ENCODE measurements at regions not wholly inside any gene's neighbourhood (a gene's known extent, or its start where the extent isn't known, plus 50 kb on each side); places are given as distances from the start of the nearest gene placed in this dataset.
"Not testable (repeated sequence)": the region's sequence is repeated elsewhere in the genome, so short reads cannot be mapped to it uniquely, and the experiment has no call there.

DNA sequence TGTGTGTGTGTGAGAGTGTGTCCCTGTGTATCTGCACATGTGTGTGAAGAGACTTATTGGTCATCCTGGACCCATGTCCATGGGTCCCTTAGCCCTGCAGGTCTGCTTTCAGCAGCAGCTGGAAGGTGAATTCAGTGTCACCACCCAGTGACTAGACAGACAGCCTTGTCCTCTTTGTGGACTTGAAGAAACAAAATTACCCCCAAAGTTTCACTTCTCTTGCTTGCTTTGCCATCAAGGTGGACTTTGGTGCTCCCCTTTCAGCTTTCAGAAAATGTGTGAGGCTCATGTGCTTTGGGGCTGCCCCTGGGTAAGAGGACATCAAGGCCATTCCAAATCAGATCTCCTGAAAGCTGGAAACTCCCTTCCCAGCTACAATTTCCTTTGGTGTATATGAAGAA is 1063.8 kb downstream of the BCL11B start:
- Histone ChIP-seq H3K9me3 (ENCODE audit: control insufficient read depth, insufficient read depth, low read length) (no peaks in the 10 kb centered on the region), H3K36me3 (ENCODE audit: control insufficient read depth, insufficient read depth, low read length) (no peaks in the 10 kb centered on the region), H3K27me3 (ENCODE audit: control insufficient read depth, insufficient read depth, low read length) (no peaks in the 10 kb centered on the region), H3K4me1 (ENCODE audit: control insufficient read depth, insufficient read depth, low read length) (peaks cover 6% of the 10 kb centered on the region), H3K27ac (ENCODE audit: low read length) (no peak overlapping the region), H3K4me3 (ENCODE audit: low read length) (no peak overlapping the region)
- no peak for DNase-seq (ENCODE audit: low read depth, low spot score)

- no CpG with 5 or more reads among the region's 4 CpGs for WGBS (ENCODE audit: insufficient coverage, insufficient read length)
- no peak overlapping the region for H3K4me3 ChIP-seq (ENCODE audit: low read length)
- H3K9me3 ChIP-seq (ENCODE audit: control insufficient read depth, insufficient read depth, low read length): no peaks in the 10 kb centered on the region
- H3K27ac ChIP-seq (ENCODE audit: low read length): no peak overlapping the region
- H3K4me1 ChIP-seq (ENCODE audit: control insufficient read depth, insufficient read depth, low read length): peaks cover 6% of the 10 kb centered on the region
- no peaks in the 10 kb centered on the region for H3K36me3 ChIP-seq (ENCODE audit: control insufficient read depth, insufficient read depth, low read length)
- DNase-seq (ENCODE audit: low read depth, low spot score): no peak
- no peaks in the 10 kb centered on the region for H3K27me3 ChIP-seq (ENCODE audit: control insufficient read depth, insufficient read depth, low read length)
These were observed 1063.1 kb downstream of the BCL11B start for GRCh38 chr14:98208943-98209342.

DNA sequence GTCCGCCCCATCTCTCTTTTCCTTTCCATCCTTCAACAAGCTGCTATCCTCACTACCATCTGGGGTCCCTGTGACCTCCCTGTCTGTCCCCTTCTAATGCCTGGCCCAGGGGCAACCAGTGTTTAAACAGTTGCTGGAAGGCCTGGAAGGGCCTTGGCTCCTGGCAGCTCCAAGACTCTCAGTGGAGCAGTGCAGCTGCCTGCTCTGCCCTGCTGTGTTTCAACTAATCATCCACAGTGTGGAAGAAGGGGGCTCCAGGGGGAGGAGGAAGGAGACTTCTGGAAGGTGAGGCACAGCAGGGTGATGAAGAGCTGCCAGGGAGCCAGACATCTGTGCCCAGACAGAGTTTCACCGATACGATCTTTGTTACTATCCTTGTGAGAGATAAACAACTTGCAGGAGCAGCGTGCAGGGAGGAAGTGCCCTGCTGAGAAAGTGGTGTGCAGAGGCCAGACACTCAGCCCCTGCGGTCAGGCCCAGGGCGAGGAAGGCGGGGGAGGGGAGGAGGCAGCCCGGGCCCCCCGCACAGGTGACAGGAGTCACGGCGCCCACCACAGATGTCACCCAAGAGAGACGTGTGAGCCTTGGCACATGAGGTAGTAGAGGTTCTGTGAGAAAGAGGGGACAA is 1061.8 kb downstream of the BCL11B start:
- no CpG with 5 or more reads among the region's 12 CpGs for WGBS (ENCODE audit: insufficient coverage, insufficient read length)
- H3K27ac ChIP-seq (ENCODE audit: low read length): no peak overlapping the region
- no peak overlapping the region for H3K4me3 ChIP-seq (ENCODE audit: low read length)
- peaks cover 4% of the 10 kb centered on the region for H3K4me1 ChIP-seq (ENCODE audit: control insufficient read depth, insufficient read depth, low read length)
- H3K9me3 ChIP-seq (ENCODE audit: control insufficient read depth, insufficient read depth, low read length): no peaks in the 10 kb centered on the region
- no peak for DNase-seq (ENCODE audit: low read depth, low spot score)
- no peaks in the 10 kb centered on the region for H3K27me3 ChIP-seq (ENCODE audit: control insufficient read depth, insufficient read depth, low read length)
- H3K36me3 ChIP-seq (ENCODE audit: control insufficient read depth, insufficient read depth, low read length): no peaks in the 10 kb centered on the region

- no peaks in the 10 kb centered on the region for H3K4me1 ChIP-seq (ENCODE audit: control insufficient read depth, insufficient read depth, low read length)
- no peaks in the 10 kb centered on the region for H3K27me3 ChIP-seq (ENCODE audit: control insufficient read depth, insufficient read depth, low read length)
- no peaks in the 10 kb centered on the region for H3K36me3 ChIP-seq (ENCODE audit: control insufficient read depth, insufficient read depth, low read length)
- no peak for DNase-seq (ENCODE audit: low read depth, low spot score)
- WGBS (ENCODE audit: insufficient coverage, insufficient read length): no CpG with 5 or more reads among the region's 6 CpGs
- no peak overlapping the region for H3K4me3 ChIP-seq (ENCODE audit: low read length)
- no peaks in the 10 kb centered on the region for H3K9me3 ChIP-seq (ENCODE audit: control insufficient read depth, insufficient read depth, low read length)
- no peak overlapping the region for H3K27ac ChIP-seq (ENCODE audit: low read length)
These were observed 1054.5 kb downstream of the BCL11B start for GRCh38 chr14:98217530-98217929.

DNA sequence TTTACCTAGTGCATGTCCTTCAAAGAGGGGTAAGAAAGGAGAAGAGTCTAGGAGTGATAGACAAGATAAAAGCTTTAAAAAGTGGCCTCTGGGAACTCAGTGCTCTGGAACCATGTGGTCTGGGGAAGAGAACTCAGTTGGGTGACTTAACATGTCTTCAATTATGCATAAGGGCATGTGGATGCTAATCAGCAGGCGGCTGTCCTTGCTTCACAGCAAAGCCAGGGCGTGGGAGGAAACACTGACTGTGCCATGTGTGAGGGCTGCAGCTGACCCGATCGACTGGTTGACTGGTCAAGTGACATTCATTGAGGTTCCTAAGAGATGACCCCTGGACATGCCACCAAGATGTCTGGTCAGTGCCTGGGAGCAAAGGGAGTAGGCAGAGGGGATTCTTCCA is 1053.8 kb downstream of the BCL11B start:
- no peak for DNase-seq (ENCODE audit: low read depth, low spot score)
- Histone ChIP-seq H3K27ac (ENCODE audit: low read length) (no peak overlapping the region), H3K9me3 (ENCODE audit: control insufficient read depth, insufficient read depth, low read length) (no peaks in the 10 kb centered on the region), H3K4me3 (ENCODE audit: low read length) (no peak overlapping the region), H3K36me3 (ENCODE audit: control insufficient read depth, insufficient read depth, low read length) (no peaks in the 10 kb centered on the region), H3K4me1 (ENCODE audit: control insufficient read depth, insufficient read depth, low read length) (no peaks in the 10 kb centered on the region), H3K27me3 (ENCODE audit: control insufficient read depth, insufficient read depth, low read length) (no peaks in the 10 kb centered on the region)
- no CpG with 5 or more reads among the region's 4 CpGs for WGBS (ENCODE audit: insufficient coverage, insufficient read length)

- H3K27me3 ChIP-seq (ENCODE audit: control insufficient read depth, insufficient read depth, low read length): no peaks in the 10 kb centered on the region
- no CpG with 5 or more reads among the region's 5 CpGs for WGBS (ENCODE audit: insufficient coverage, insufficient read length)
- no peaks in the 10 kb centered on the region for H3K9me3 ChIP-seq (ENCODE audit: control insufficient read depth, insufficient read depth, low read length)
- no peak overlapping the region for H3K4me3 ChIP-seq (ENCODE audit: low read length)
- H3K27ac ChIP-seq (ENCODE audit: low read length): no peak overlapping the region
- H3K36me3 ChIP-seq (ENCODE audit: control insufficient read depth, insufficient read depth, low read length): no peaks in the 10 kb centered on the region
- no peaks in the 10 kb centered on the region for H3K4me1 ChIP-seq (ENCODE audit: control insufficient read depth, insufficient read depth, low read length)
- no peak for DNase-seq (ENCODE audit: low read depth, low spot score)
These were observed 1052.4 kb downstream of the BCL11B start for GRCh38 chr14:98219638-98220037.

DNA sequence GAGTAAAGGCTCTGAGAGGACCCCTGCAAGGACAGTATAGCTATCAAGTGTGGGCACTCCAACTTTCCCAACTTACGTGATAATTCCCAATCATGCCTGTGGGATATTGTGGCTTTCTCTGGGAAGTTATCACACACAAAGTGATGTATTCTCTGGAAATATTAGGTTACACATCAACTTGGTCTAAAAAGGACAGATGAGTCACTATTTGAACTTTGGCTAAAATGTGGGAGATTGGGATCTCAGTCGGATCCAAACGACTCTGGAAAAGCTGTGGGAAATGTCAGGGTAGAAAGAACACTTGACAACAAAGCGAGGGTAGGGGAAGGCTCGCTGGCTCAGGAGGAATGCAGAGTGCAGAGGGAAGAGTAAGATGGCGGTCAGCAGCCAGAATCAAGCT is 1048.9 kb downstream of the BCL11B start:
- no peak overlapping the region for H3K27ac ChIP-seq (ENCODE audit: low read length)
- H3K36me3 ChIP-seq (ENCODE audit: control insufficient read depth, insufficient read depth, low read length): no peaks in the 10 kb centered on the region
- H3K4me1 ChIP-seq (ENCODE audit: control insufficient read depth, insufficient read depth, low read length): no peaks in the 10 kb centered on the region
- DNase-seq (ENCODE audit: low read depth, low spot score): no peak
- no peaks in the 10 kb centered on the region for H3K9me3 ChIP-seq (ENCODE audit: control insufficient read depth, insufficient read depth, low read length)
- no CpG with 5 or more reads among the region's 6 CpGs for WGBS (ENCODE audit: insufficient coverage, insufficient read length)
- H3K27me3 ChIP-seq (ENCODE audit: control insufficient read depth, insufficient read depth, low read length): no peaks in the 10 kb centered on the region
- H3K4me3 ChIP-seq (ENCODE audit: low read length): no peak overlapping the region

DNA sequence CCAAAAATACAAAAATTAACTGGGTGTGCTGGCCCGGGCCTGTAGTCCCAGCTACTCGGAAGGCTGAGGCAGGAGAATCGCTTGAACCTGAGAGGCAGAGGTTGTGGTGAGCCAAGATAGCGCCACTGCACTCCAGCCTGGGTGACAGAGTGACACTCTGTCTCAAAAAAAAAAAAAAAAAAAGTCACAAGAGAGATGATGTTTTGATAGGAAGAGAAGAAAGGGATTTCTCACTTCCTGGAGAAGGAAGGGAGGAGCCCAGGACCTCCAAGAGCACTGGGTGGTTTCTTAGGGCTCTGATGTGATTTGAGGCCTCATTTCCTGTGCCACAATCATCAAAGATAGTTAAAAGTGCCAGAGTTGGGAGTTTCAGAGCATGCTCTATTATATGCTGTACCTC is 1048.3 kb downstream of the BCL11B start:
- no CpG with 5 or more reads among the region's 4 CpGs for WGBS (ENCODE audit: insufficient coverage, insufficient read length)
- H3K4me3 ChIP-seq (ENCODE audit: low read length); DNase-seq (ENCODE audit: low read depth, low spot score); H3K36me3 ChIP-seq (ENCODE audit: control insufficient read depth, insufficient read depth, low read length); H3K4me1 ChIP-seq (ENCODE audit: control insufficient read depth, insufficient read depth, low read length); H3K27me3 ChIP-seq (ENCODE audit: control insufficient read depth, insufficient read depth, low read length); H3K27ac ChIP-seq (ENCODE audit: low read length); H3K9me3 ChIP-seq (ENCODE audit: control insufficient read depth, insufficient read depth, low read length): not testable (repeated sequence)

DNA sequence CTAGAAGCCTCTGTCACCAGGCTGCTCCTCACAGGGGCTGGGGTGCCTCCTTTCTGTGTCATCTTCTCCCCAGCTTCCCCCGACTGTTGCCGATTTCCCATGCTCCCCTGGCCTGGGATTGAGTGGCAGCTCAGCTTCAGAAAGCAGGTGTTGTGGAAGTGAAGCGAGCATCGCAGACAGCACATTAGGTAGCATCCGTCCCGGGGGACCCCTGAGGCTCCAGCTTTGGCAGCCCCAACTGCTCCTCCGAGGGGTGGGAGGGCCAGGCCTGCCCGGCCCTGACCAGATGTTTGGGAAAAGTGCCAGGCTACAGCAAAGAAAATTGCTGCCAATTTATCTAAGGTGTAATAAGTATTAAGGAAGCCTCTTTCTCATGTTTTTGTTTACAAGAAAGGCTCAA is 1045.6 kb downstream of the BCL11B start:
- Histone ChIP-seq H3K9me3 (ENCODE audit: control insufficient read depth, insufficient read depth, low read length) (no peaks in the 10 kb centered on the region), H3K27me3 (ENCODE audit: control insufficient read depth, insufficient read depth, low read length) (no peaks in the 10 kb centered on the region), H3K36me3 (ENCODE audit: control insufficient read depth, insufficient read depth, low read length) (no peaks in the 10 kb centered on the region), H3K4me3 (ENCODE audit: low read length) (no peak overlapping the region), H3K27ac (ENCODE audit: low read length) (no peak overlapping the region), H3K4me1 (ENCODE audit: control insufficient read depth, insufficient read depth, low read length) (no peaks in the 10 kb centered on the region)
- no peak for DNase-seq (ENCODE audit: low read depth, low spot score)
- no CpG with 5 or more reads among the region's 8 CpGs for WGBS (ENCODE audit: insufficient coverage, insufficient read length)

GRCh38 chr14:98227000-98227726 is 1044.8 kb downstream of the BCL11B start:
- H3K4me1 ChIP-seq (ENCODE audit: control insufficient read depth, insufficient read depth, low read length): no peaks in the 10 kb centered on the region
- WGBS (ENCODE audit: insufficient coverage, insufficient read length): no CpG with 5 or more reads among the region's 12 CpGs
- H3K4me3 ChIP-seq (ENCODE audit: low read length): no peak overlapping the region
- DNase-seq (ENCODE audit: low read depth, low spot score): no peak
- H3K27me3 ChIP-seq (ENCODE audit: control insufficient read depth, insufficient read depth, low read length): no peaks in the 10 kb centered on the region
- H3K27ac ChIP-seq (ENCODE audit: low read length): no peak overlapping the region
- no peaks in the 10 kb centered on the region for H3K9me3 ChIP-seq (ENCODE audit: control insufficient read depth, insufficient read depth, low read length)
- H3K36me3 ChIP-seq (ENCODE audit: control insufficient read depth, insufficient read depth, low read length): no peaks in the 10 kb centered on the region

DNA sequence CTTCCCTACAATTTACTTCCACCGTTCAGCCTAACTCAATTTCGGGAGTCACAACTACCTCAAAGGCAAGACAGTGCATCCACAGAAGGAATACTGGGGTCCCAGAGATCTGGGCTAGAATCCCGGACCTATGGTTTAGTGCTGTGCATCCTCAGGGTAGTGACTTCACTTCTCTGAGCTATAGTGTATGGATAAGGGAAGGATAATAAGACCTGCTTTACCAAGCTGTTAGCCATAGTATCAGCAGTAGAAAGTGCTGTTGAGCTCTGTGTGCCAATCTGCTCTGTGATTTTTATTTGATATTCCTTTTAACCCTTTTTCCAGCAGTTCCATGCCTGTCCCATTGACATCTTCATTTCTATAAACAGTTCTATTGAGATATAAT is 1044.3 kb downstream of the BCL11B start:
- no CpG with 5 or more reads among the region's 3 CpGs for whole genome bisulfite sequencing (ENCODE audit: insufficient coverage, insufficient read length)
- H3K36me3 ChIP-seq (ENCODE audit: control insufficient read depth, insufficient read depth, low read length): no peaks in the 10 kb centered on the region
- H3K4me1 ChIP-seq (ENCODE audit: control insufficient read depth, insufficient read depth, low read length): no peaks in the 10 kb centered on the region
- no peak for DNase-seq (ENCODE audit: low read depth, low spot score)
- H3K9me3 ChIP-seq (ENCODE audit: control insufficient read depth, insufficient read depth, low read length): no peaks in the 10 kb centered on the region
- H3K27me3 ChIP-seq (ENCODE audit: control insufficient read depth, insufficient read depth, low read length): no peaks in the 10 kb centered on the region
- no peak overlapping the region for H3K4me3 ChIP-seq (ENCODE audit: low read length)
- no peak overlapping the region for H3K27ac ChIP-seq (ENCODE audit: low read length)
